HEK293 (cell line): ENCODE measurements at regions not wholly inside any gene's neighbourhood (a gene's known extent, or its start where the extent isn't known, plus 50 kb on each side); places are given as distances from the start of the nearest gene placed in this dataset.

Experiments used
- CTCF ChIA-PET: fragments of 350-600 bp; formaldehyde crosslinking; extraction: SDS; loops from one replicate; lab custom pipeline; 2021; ENCODE audit warnings: antibody characterized with exemption; lab: Yijun Ruan, JAX
- POLR2A ChIA-PET: fragments of 300-600 bp; formaldehyde crosslinking; extraction: SDS; loops from one replicate; lab custom pipeline; 2020; ENCODE audit warnings: antibody characterized with exemption, inconsistent platforms; lab: Yijun Ruan, JAX
- H3K27ac ChIP-seq: fragments of 200-500 bp; sonication (Bioruptor generic); 2 replicates; pipeline ENCODE4 v1.5.1; 2014; ENCODE audit warnings: low read depth, low read length, control low read depth, inconsistent platforms; ENCODE audit errors: extremely low read depth
- H3K36me3 ChIP-seq, 2 experiments: fragments of 200-500 bp in 1 of 2; sonication (Bioruptor generic) in 1 of 2; 1 replicate in 1 of 2; 2 replicates in 1 of 2; pipeline ENCODE4 v1.5.1; 2014 to 2017; ENCODE audit warnings: inconsistent platforms in 2 of 2, low read length in 2 of 2; ENCODE audit not compliant: control insufficient read depth in 2 of 2, insufficient read depth in 1 of 2
- H3K4me1 ChIP-seq: fragments of 200-500 bp; sonication (Bioruptor generic); 2 replicates; pipeline ENCODE4 v1.5.1; 2014; ENCODE audit warnings: mild to moderate bottlenecking, low read length, inconsistent platforms; ENCODE audit not compliant: control insufficient read depth, insufficient read depth
- H3K4me3 ChIP-seq: 2 replicates; pipeline ENCODE4 v1.5.1; 2011; ENCODE audit warnings: low read depth, mild to moderate bottlenecking, control low read depth, low read length, moderate library complexity
- H3K9me3 ChIP-seq: fragments of 200-500 bp; sonication (Bioruptor generic); 2 replicates; pipeline ENCODE4 v1.5.1; 2014; ENCODE audit warnings: low read depth, low read length, inconsistent platforms; ENCODE audit not compliant: control insufficient read depth, insufficient read depth
- AEBP2 ChIP-seq: fragments of 450-650 bp; formaldehyde crosslinking; IDR thresholded peaks from 2 replicates; pipeline ENCODE4 v1.5.1; 2016; ENCODE audit warnings: missing biosample characterization, missing genetic modification characterization, borderline replicate concordance
- BCL11B ChIP-seq: fragments of 450-650 bp; formaldehyde crosslinking; IDR thresholded peaks from 2 replicates; pipeline ENCODE4 v1.5.1; 2016; ENCODE audit warnings: low read depth, missing biosample characterization, missing genetic modification characterization
- IKZF3 ChIP-seq: fragments of 450-650 bp; IDR thresholded peaks from 2 replicates; pipeline ENCODE4 v1.5.0; 2018; ENCODE audit warnings: missing biosample characterization, mild to moderate bottlenecking, missing genetic modification characterization, moderate library complexity
- KLF17 ChIP-seq: fragments of 450-650 bp; formaldehyde crosslinking; IDR thresholded peaks from 2 replicates; pipeline ENCODE4 v1.5.1; 2016; ENCODE audit warnings: missing biosample characterization, missing genetic modification characterization
- KLF9 ChIP-seq: fragments of 450-650 bp; formaldehyde crosslinking; IDR thresholded peaks from 2 replicates; pipeline ENCODE4 v1.5.1; 2016; ENCODE audit warnings: missing biosample characterization, missing genetic modification characterization, low read depth
- SP7 ChIP-seq: fragments of 450-650 bp; formaldehyde crosslinking; IDR thresholded peaks from 2 replicates; pipeline ENCODE4 v1.5.1; 2016; ENCODE audit warnings: missing biosample characterization, missing genetic modification characterization
- TSHZ1 ChIP-seq: fragments of 450-650 bp; formaldehyde crosslinking; IDR thresholded peaks from 2 replicates; pipeline ENCODE4 v1.5.1; 2016; ENCODE audit warnings: missing biosample characterization, missing genetic modification characterization, borderline replicate concordance
- ZEB2 ChIP-seq: fragments of 450-650 bp; formaldehyde crosslinking; IDR thresholded peaks from 2 replicates; pipeline ENCODE4 v1.5.1; 2016; ENCODE audit warnings: missing biosample characterization, missing genetic modification characterization
- ZNF10 ChIP-seq: fragments of 450-650 bp; formaldehyde crosslinking; IDR thresholded peaks from 2 replicates; pipeline ENCODE4 v1.5.1; 2017; ENCODE audit warnings: missing biosample characterization, missing genetic modification characterization
- ZNF138 ChIP-seq: fragments of 450-650 bp; formaldehyde crosslinking; IDR thresholded peaks from 2 replicates; pipeline ENCODE4 v1.5.1; 2016; ENCODE audit warnings: missing biosample characterization, missing genetic modification characterization, borderline replicate concordance
- ZNF146 ChIP-seq: fragments of 450-650 bp; formaldehyde crosslinking; IDR thresholded peaks from 2 replicates; pipeline ENCODE4 v1.5.1; 2016; ENCODE audit warnings: missing biosample characterization, missing genetic modification characterization
- ZNF175 ChIP-seq: fragments of 450-650 bp; formaldehyde crosslinking; IDR thresholded peaks from 2 replicates; pipeline ENCODE4 v1.5.1; 2016; ENCODE audit warnings: missing biosample characterization, missing genetic modification characterization
- ZNF18 ChIP-seq: fragments of 450-650 bp; formaldehyde crosslinking; IDR thresholded peaks from 2 replicates; pipeline ENCODE4 v1.5.1; 2016; ENCODE audit warnings: missing biosample characterization, missing genetic modification characterization
- ZNF280D ChIP-seq: fragments of 450-650 bp; formaldehyde crosslinking; IDR thresholded peaks from 2 replicates; pipeline ENCODE4 v1.5.1; 2016; ENCODE audit warnings: missing biosample characterization, missing genetic modification characterization
- ZNF311 ChIP-seq: fragments of 450-650 bp; formaldehyde crosslinking; IDR thresholded peaks from 2 replicates; pipeline ENCODE4 v1.5.1; 2017; ENCODE audit warnings: missing biosample characterization, missing genetic modification characterization, borderline replicate concordance
- ZNF324 ChIP-seq: fragments of 450-650 bp; formaldehyde crosslinking; IDR thresholded peaks from 2 replicates; pipeline ENCODE4 v1.5.1; 2016; ENCODE audit warnings: missing biosample characterization, missing genetic modification characterization
- ZNF548 ChIP-seq: fragments of 450-650 bp; formaldehyde crosslinking; IDR thresholded peaks from 2 replicates; pipeline ENCODE4 v1.5.1; 2016; ENCODE audit warnings: missing biosample characterization, missing genetic modification characterization
- ZNF555 ChIP-seq: fragments of 450-650 bp; formaldehyde crosslinking; conservative IDR thresholded peaks from 2 replicates; pipeline ENCODE4 v1.5.1; 2017; ENCODE audit warnings: missing biosample characterization, mild to moderate bottlenecking, missing genetic modification characterization, inconsistent platforms
- ZNF629 ChIP-seq: fragments of 450-650 bp; formaldehyde crosslinking; IDR thresholded peaks from 2 replicates; pipeline ENCODE4 v1.5.1; 2017; ENCODE audit warnings: missing biosample characterization, missing genetic modification characterization
- ZNF654 ChIP-seq: fragments of 450-650 bp; formaldehyde crosslinking; IDR thresholded peaks from 2 replicates; pipeline ENCODE4 v1.5.1; 2016; ENCODE audit warnings: low read depth, missing biosample characterization, missing genetic modification characterization
- ZNF777 ChIP-seq: fragments of 450-650 bp; formaldehyde crosslinking; IDR thresholded peaks from 2 replicates; pipeline ENCODE4 v1.5.1; 2017; ENCODE audit warnings: missing biosample characterization, missing genetic modification characterization, borderline replicate concordance
- ZNF837 ChIP-seq: fragments of 450-650 bp; formaldehyde crosslinking; IDR thresholded peaks from 2 replicates; pipeline ENCODE4 v1.5.1; 2016; ENCODE audit warnings: missing biosample characterization, missing genetic modification characterization

GRCh38 chr10:55051515-55051914, 250.5 kb upstream of the PCDH15 start:
- Histone ChIP-seq H3K9me3 (no peaks in the 10 kb centered on the region), H3K4me1 (no peaks in the 10 kb centered on the region), H3K4me3 (no peak overlapping the region), H3K27ac (no peak overlapping the region), H3K36me3 (no peaks in the 10 kb centered on the region)
- CTCF ChIA-PET, result no interaction called here
- TF ChIP-seq ZNF10 (tag by site-specific recombination) (no peak), BCL11B (tag by site-specific recombination) (no peak), ZNF138 (tag by site-specific recombination) (no peak), ZNF175 (tag by site-specific recombination) (no peak), ZNF629 (tag by site-specific recombination) (no peak), ZNF777 (tag by site-specific recombination) (no peak), ZNF548 (tag by site-specific recombination) (no peak), ZNF837 (tag by site-specific recombination) (no peak), KLF17 (tag by site-specific recombination) (no peak), ZNF324 (tag by site-specific recombination) (no peak), ZNF146 (tag by site-specific recombination) (no peak), IKZF3 (tag by site-specific recombination) (no peak), TSHZ1 (no peak), ZEB2 (no peak), ZNF654 (no peak), ZNF311 (tag by site-specific recombination) (no peak)
- POLR2A ChIA-PET, result no interaction called here

GRCh38 chr10:55048830-55049498, 247.9 kb upstream of the PCDH15 start:
- H3K4me3 ChIP-seq, result no peak overlapping the region
- H3K36me3 ChIP-seq, result no peaks in the 10 kb centered on the region
- no peak overlapping the region for H3K27ac ChIP-seq
- no peaks in the 10 kb centered on the region for H3K9me3 ChIP-seq
- no peaks in the 10 kb centered on the region for H3K4me1 ChIP-seq
- ChIA-PET POLR2A (no interaction called here), CTCF (no interaction called here)
- no peak for TF ChIP-seq KLF9 (tag by site-specific recombination)
- no peak for TF ChIP-seq ZNF555 (tag by site-specific recombination)

- no peak overlapping the region for H3K4me3 ChIP-seq
- ChIA-PET POLR2A (no interaction called here), CTCF (no interaction called here)
- no peaks in the 10 kb centered on the region for H3K36me3 ChIP-seq
- H3K9me3 ChIP-seq, result no peaks in the 10 kb centered on the region
- H3K27ac ChIP-seq, result no peak overlapping the region
- H3K4me1 ChIP-seq, result no peaks in the 10 kb centered on the region
- no peak for TF ChIP-seq ZNF18 (tag by site-specific recombination)
- TF ChIP-seq ZNF280D (tag by site-specific recombination), result no peak
- no peak for TF ChIP-seq SP7
- TF ChIP-seq AEBP2 (tag by site-specific recombination), result no peak
These were observed 242.5 kb upstream of the PCDH15 start for GRCh38 chr10:55043540-55043939.
